Right atrium auricular region (tissue), 2 donors: ENCODE measurements at regions not wholly inside any gene's neighbourhood (a gene's known extent, or its start where the extent isn't known, plus 50 kb on each side); places are given as distances from the start of the nearest gene placed in this dataset.

ENCODE experiments used
- DNase-seq: peaks from one replicate; pipeline ENCODE4 v3.0.0-alpha.2; 2019; ENCODE audit warnings: low spot score
- H3K27ac ChIP-seq, 2 donors: fragments of 200-600 bp; sonication (generic); 1 replicate in 1 of 2; 2 replicates in 1 of 2; pipeline ENCODE4 v1.5.1; 2016 to 2019
- H3K27me3 ChIP-seq, 2 donors: fragments of 200-600 bp; sonication (generic); one replicate each; pipeline versions ENCODE4 v1.5.1 to v1.6.0; 2017 to 2019
- H3K36me3 ChIP-seq: fragments of 200-600 bp; sonication (generic); one replicate; pipeline ENCODE4 v1.5.1; 2016
- H3K4me1 ChIP-seq, 2 donors: fragments of 200-600 bp; sonication (generic); one replicate each; pipeline versions ENCODE4 v1.5.1 to v1.6.0; 2017 to 2019
- H3K4me3 ChIP-seq, 2 donors: fragments of 200-600 bp; sonication (generic); 1 replicate in 1 of 2; 2 replicates in 1 of 2; pipeline ENCODE4 v1.5.1; 2017 to 2019; ENCODE audit warnings: mild to moderate bottlenecking in 1 of 2, moderate library complexity in 1 of 2
- H3K9me3 ChIP-seq, 2 donors: fragments of 200-600 bp; sonication (generic); one replicate each; pipeline ENCODE4 v1.5.1; 2019
- TF ChIP-seq, protein P1 (sequence below), 2 donors: fragments of 200-600 bp; sonication (generic); IDR thresholded peaks; one replicate each; pipeline ENCODE4 v1.5.1; 2019; ENCODE audit warnings: antibody characterized with exemption in 2 of 2

DNA sequence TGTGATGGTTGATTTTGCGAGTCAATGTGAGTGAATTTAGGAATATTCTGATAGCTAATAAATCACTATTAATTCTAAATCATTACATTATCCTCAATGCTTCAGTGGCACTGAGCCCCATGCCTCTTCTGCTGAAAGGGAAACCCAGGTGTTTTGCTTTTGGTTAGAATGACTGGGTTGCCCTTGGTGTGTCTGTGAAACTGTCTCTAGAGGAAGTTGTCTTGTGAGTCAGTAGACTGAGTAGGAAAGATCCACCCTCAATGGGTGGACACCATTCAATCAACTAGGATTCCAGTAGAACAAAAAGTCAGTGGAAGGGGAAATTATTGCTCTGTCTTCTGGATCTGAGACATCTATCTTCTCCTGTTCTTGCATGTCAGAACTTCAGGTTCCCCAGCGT is 472.4 kb downstream of the ANKRD7 start:
- DNase-seq = no peak
- Histone ChIP-seq H3K27me3 (no peaks in the 10 kb centered on the region), H3K4me3 (no peak overlapping the region), H3K27ac (no peak overlapping the region), H3K9me3 (no peaks in the 10 kb centered on the region), H3K4me1 (no peaks in the 10 kb centered on the region), H3K36me3 (no peaks in the 10 kb centered on the region)
- TF ChIP-seq, protein P1, sequence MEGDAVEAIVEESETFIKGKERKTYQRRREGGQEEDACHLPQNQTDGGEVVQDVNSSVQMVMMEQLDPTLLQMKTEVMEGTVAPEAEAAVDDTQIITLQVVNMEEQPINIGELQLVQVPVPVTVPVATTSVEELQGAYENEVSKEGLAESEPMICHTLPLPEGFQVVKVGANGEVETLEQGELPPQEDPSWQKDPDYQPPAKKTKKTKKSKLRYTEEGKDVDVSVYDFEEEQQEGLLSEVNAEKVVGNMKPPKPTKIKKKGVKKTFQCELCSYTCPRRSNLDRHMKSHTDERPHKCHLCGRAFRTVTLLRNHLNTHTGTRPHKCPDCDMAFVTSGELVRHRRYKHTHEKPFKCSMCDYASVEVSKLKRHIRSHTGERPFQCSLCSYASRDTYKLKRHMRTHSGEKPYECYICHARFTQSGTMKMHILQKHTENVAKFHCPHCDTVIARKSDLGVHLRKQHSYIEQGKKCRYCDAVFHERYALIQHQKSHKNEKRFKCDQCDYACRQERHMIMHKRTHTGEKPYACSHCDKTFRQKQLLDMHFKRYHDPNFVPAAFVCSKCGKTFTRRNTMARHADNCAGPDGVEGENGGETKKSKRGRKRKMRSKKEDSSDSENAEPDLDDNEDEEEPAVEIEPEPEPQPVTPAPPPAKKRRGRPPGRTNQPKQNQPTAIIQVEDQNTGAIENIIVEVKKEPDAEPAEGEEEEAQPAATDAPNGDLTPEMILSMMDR (IDR thresholded peaks at IDR 0.05) = no peak

DNA sequence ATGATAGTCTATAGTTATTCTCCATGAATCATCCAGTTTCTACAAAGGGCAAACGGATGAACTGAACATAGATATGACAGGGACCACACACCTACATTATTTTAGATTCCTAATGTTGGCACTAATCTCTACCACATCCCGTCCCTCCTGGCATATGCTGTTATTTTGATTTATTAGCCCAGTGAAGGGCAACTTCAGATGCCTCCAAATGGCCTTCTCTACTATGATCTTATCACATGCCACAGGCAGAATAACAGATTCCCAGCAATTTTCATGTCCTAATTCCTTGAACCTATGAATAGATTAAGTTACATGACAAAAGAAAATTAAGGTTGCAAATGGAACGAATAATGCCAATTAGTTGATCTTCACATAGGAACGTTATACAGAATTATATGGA is 474.7 kb downstream of the ANKRD7 start:
- no peak for DNase-seq
- Histone ChIP-seq H3K27ac (no peak overlapping the region), H3K36me3 (no peaks in the 10 kb centered on the region), H3K4me3 (no peak overlapping the region), H3K9me3 (no peaks in the 10 kb centered on the region), H3K27me3 (no peaks in the 10 kb centered on the region), H3K4me1 (no peaks in the 10 kb centered on the region)
- TF ChIP-seq, protein P1 (IDR thresholded peaks at IDR 0.05) = no peak

- H3K27me3 ChIP-seq = no peaks in the 10 kb centered on the region
- no peaks in the 10 kb centered on the region for H3K9me3 ChIP-seq
- TF ChIP-seq, protein P1 (IDR thresholded peaks at IDR 0.05) = no peak
- DNase-seq = no peak
- H3K4me3 ChIP-seq = no peak overlapping the region
- H3K4me1 ChIP-seq = no peaks in the 10 kb centered on the region
- no peak overlapping the region for H3K27ac ChIP-seq
- no peaks in the 10 kb centered on the region for H3K36me3 ChIP-seq
Observed at GRCh38 chr7:118708741-118709140, 484.2 kb downstream of the ANKRD7 start.

GRCh38 chr7:118711688-118712087 is 487.2 kb downstream of the ANKRD7 start:
- no peaks in the 10 kb centered on the region for H3K4me1 ChIP-seq
- TF ChIP-seq, protein P1 (IDR thresholded peaks at IDR 0.05) = no peak
- no peaks in the 10 kb centered on the region for H3K27me3 ChIP-seq
- DNase-seq = no peak
- H3K27ac ChIP-seq = no peak overlapping the region
- H3K9me3 ChIP-seq = no peaks in the 10 kb centered on the region
- no peaks in the 10 kb centered on the region for H3K36me3 ChIP-seq
- no peak overlapping the region for H3K4me3 ChIP-seq

DNA sequence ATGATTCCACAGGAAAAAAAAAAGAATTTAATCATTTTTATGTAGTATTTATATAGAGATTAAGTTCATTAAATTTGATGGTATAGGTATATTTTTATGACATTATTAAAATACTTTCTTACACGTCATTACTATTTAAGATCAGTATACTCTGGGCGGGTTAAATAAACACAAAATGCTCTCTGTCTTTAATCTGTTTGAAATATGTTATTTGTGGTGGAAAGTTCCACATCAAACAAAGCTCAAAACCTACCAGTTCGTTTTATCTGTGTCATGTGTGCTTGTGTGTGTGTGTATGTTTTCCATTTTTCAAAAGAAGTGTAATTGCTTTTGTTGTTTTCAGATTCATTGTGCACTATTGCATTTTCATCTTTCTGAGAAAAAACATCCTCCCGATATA is 488.5 kb downstream of the ANKRD7 start:
- TF ChIP-seq, protein P1 (IDR thresholded peaks at IDR 0.05) = no peak
- Histone ChIP-seq H3K27me3 (no peaks in the 10 kb centered on the region), H3K4me3 (no peak overlapping the region), H3K27ac (no peak overlapping the region), H3K9me3 (no peaks in the 10 kb centered on the region), H3K4me1 (no peaks in the 10 kb centered on the region), H3K36me3 (no peaks in the 10 kb centered on the region)
- DNase-seq = no peak

- H3K27ac ChIP-seq = no peak overlapping the region
- no peaks in the 10 kb centered on the region for H3K9me3 ChIP-seq
- H3K4me3 ChIP-seq = no peak overlapping the region
- H3K27me3 ChIP-seq = no peaks in the 10 kb centered on the region
- no peak for DNase-seq
- TF ChIP-seq, protein P1 (IDR thresholded peaks at IDR 0.05) = no peak
- no peaks in the 10 kb centered on the region for H3K36me3 ChIP-seq
- no peaks in the 10 kb centered on the region for H3K4me1 ChIP-seq
Observed at GRCh38 chr7:118720632-118721031, 496.1 kb downstream of the ANKRD7 start.
